Stimulated activated CD8-positive, alpha-beta memory T cell treated with anti-CD3 and anti-CD28 coated beads, Interleukin-4, amount 100 ng/mL, for 4 hours (primary cell): ENCODE measurements at regions not wholly inside any gene's neighbourhood (a gene's known extent, or its start where the extent isn't known, plus 50 kb on each side); places are given as distances from the start of the nearest gene placed in this dataset.

Experiments used
- DNase-seq, 2 donors: peaks; one replicate each; pipeline ENCODE4 v3.0.0-alpha.2; 2020; ENCODE audit warnings: low read depth in 2 of 2, low spot score in 1 of 2

DNA sequence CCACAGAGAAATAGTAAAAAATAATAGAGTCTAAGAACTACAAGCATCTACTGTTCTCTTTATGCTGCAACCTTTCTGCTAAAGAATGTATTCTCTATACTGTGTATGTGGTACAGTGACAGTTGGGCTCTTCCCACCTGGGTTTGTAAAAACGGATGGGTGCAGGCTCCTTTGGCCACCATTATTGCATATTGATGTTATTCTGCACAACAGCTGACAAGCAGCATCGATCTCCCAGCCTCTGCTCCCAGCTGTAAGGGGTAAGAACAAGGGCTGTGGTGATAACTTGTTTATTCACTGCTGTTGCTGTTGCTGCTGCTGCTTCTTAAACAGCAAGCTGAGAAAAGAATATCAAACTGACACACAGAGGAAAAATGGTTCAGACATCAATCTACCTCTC is 56.1 kb downstream of the KCNRG start:
- DNase-seq, result no peak

- no peak for DNase-seq
These were observed 57.4 kb downstream of the KCNRG start for GRCh38 chr13:50072676-50073075.

GRCh38 chr13:50073340-50073739 is 58.1 kb downstream of the KCNRG start:
- DNase-seq, result no peak

DNA sequence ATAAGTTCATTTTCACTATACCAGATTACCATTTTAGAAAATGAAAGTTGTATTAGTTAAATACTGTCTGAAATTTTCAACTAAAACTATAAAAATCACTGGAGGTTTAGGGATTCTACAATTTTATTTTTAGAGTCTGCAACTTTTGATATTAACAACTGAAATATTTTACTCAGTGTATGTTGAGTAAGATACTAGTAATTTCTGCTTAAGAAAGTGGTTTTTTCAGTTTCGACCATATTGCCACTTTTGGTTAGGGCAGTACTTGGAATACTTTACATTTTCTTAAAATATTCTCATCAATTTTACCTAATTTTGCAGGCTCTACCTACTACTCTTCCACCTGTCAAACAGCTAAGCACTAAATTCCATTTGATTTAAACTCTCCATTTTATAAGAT is 59.6 kb downstream of the KCNRG start:
- no peak for DNase-seq

- DNase-seq, result no peak
These were observed 60.4 kb downstream of the KCNRG start for GRCh38 chr13:50075619-50076097.

- no peak for DNase-seq
These were observed 62.2 kb downstream of the KCNRG start for GRCh38 chr13:50077431-50077830.

GRCh38 chr13:50078231-50078894 is 63.1 kb downstream of the KCNRG start:
- DNase-seq, result no peak

DNA sequence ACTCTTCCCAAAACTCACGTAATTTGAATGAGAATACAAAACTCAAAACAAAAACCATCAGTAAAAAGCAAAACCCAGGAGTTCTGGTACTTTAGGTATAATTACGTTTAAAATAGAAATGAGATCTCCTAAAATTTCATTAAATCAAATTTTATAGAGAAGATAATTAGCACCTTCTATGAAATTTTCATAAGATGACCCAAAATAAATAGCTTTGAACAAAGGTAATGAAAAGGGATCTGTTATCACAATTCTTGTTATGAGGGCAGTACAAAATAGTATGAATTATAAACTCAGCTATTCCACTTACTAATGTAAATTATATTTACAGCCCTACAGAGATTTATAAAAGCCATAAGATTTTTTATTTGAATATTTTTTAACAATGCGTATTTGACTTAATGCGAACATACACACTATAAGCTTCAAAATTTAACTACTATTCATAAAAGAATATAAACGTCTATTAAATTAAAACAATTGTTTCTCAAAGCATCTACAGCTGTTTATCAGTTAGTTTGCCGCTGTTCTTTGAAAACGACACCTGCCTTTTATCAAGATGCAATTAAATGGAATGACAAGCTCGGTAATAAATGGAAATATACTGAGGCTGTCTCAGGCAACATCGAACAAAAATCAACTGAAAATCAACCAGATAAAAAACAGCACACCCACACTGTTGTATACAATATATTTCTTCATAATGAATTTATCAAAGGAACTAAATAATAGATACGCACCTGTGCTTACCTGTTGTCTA is 63.8 kb downstream of the KCNRG start:
- no peak for DNase-seq

GRCh38 chr13:50079655-50080202 is 64.5 kb downstream of the KCNRG start:
- no peak for DNase-seq

DNA sequence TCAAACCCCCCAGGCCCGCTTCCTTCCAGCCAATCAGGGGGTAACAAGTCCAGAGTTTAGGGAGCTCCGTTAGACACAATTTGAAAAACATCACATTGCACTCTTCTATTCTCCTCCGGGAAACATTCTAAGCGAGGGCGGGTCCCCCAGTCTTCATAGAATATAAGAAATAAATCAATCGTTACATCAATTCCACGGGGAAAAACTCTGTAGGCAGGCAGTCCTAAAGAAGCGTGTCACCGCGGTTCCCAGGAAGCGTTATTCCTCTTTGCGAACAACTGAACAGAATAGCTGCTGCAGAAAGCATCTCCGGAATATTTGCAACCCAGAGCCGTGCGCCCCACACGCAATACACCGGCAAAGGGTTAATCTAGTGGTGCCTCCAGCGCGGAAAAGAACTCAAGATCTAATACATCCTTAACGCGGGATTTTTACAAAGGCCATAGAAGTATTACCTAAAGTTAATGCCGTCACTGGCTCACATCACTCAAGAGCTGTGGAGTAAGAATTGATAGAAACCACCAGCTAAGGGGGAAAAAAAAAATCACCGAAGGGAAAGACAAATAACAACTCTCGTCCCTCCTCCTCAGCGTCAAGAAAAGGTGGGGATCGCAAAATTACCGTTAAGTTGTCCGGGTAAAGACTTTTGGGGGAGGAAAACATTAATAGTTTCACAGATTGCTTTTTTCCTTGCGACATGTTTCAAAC is 65.1 kb downstream of the KCNRG start:
- peak in 1 of 2 donors; percentile 6 for DNase-seq

GRCh38 chr13:50080911-50081678 is 65.9 kb downstream of the KCNRG start:
- peak; percentile 18 to 21 for DNase-seq

DNA sequence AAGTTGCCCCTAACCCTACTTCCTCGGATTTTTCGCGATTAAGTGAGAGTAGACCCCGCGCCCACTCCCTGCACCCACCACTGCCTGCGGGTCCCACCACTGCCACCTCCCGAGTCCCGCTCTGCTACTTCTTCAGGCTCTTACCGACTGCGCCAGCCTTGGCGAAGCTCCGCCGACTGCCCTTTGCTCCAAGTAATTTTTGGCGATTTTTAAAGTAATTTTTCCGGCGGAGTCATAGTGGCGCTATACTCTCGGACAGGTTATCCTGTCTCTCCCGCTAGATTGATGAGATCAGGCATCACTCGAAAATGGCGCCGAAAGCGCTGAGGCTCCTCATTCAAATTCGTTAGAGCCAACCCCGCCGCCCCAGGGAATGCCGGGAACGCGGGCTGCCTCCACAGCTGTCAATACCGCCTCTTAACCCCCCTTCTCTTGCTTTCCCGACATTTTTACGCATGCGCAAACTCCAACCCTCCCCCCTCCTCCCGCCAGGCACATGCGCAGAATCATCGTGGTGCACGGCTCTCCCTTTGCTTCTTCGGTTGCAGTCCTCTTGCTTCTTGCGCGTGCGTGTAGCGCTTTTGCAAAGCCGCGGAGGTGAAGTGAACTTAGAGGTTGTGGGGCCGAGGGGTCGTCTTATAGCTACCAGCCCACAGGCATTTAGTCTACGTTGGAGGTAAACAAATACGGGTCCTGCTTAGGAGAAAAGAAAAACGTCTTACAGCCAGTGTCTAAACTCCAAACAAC is 66.6 kb downstream of the KCNRG start:
- DNase-seq, result peak; percentile 96 to 99

DNA sequence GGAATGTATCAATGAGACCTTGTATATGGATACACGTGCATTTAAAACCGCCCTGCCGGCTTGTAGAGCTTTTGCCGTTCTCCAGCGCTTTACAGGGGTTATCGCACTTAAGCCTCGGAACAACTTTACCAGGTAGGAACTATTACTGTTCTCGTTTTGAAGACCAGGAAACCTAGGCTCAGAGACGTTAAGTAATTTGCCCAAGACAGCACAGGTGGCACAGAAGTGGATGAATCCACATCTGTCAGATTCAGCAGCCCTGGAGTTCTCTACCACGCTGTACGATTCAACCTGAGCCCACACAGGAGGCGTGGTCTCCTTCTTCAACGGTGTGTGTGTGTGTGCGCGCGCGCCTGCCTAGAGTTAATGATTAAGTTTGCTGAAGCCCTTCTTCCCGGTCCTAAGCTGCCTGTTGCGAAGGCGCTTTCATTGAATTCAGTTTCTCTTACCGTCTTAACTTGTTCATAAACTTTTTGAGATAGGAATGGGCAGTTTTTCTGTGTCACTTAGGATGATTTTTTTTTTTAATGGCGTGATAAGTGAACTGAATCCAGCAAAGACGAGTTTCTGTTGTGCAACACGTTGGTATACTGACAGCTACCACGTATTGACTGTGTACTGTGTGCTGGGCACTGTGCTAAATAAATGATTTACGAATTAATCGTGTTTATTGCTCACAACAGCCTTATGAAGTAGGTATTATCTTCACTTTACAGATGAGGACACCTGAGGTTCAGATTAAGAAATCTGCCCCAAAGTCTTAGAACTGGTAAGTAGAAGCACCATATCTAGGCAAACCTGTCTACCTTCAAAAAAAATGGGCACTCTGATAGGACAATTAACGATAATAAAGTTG is 67.4 kb downstream of the KCNRG start:
- DNase-seq, result peak; percentile 60 to 68

GRCh38 chr13:50085063-50085462 is 69.8 kb downstream of the KCNRG start:
- DNase-seq, result no peak

DNA sequence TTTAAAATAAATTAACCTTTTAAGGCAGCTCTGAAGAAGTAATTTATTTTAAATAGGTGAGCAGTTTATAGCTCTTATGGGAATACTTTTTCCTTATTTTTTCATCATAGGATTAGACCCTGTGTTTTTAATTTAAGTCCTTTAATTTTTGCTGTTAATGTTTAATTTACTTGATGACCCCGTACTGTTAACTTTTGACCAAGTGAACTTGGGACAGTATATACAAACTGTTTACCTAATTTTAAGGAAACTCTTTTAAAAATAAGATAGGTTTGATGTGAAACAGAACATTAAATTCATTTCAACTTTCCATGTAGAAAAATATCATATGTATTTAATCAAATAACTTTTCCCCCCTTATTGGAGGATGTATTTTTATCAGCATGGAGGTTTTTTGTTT is 74.4 kb downstream of the KCNRG start:
- no peak for DNase-seq

DNA sequence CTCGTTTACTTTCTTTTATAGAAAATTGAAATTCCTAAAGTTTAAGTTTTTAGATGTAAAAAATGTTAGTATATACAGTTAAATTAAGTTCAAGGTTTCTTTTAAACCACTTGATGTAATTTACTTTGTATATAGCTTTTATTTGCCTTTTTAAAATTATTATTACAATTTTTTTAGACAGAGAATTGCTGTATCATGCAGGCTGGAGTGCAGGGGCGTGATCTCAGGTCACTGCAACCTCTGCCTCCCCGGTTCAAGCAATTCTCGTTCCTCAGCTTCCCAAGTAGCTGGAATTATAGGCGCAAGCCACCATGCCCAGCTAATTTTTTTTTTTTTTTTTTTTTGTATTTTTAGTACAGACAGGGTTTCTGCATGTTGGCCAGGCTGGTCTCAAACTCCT is 75.0 kb downstream of the KCNRG start:
- no peak for DNase-seq

GRCh38 chr13:50094615-50095293 is 79.5 kb downstream of the KCNRG start:
- DNase-seq, result no peak

DNA sequence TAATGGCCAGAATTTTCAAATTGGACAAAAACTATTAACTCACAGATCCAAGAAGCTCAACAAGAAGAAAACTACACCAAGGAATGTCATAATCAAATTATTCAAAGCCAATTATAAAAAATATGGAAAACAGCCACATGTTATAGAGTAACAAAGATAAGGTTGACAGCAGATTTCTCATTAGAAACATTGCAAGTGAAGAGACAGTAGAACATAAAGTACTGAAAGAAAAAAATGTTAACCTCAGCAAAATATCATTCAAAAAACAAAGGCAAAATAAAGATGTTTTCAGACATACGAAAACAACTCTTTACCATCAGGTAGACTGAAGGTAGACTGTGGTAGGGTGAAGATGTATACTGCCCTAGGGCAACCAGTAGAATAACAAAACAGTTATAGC is 83.4 kb downstream of the KCNRG start:
- DNase-seq, result no peak

DNA sequence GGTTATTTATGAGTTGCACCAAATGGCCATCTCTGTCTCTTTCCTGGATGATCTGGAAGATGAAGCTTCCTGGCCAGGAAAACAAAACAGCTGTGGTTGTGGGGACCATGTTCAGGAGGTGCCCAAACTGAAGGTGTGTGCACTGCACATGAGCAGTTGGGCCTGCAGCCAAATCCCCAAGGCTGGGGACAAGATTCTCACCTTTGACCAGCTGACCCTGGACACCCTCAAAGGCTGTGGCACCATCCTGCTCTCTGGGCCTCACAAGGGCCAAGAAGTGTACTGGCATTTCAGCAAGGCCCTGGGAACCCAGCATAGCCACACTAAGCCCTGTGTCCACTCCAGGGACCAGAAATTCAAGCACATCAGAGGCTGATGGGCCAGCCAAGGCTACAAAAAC is 84.2 kb downstream of the KCNRG start:
- no peak for DNase-seq
